Karpas-422 (cell line): ENCODE measurements at regions not wholly inside any gene's neighbourhood (a gene's known extent, or its start where the extent isn't known, plus 50 kb on each side); places are given as distances from the start of the nearest gene placed in this dataset.

ENCODE experiments used
- DNase-seq: peaks from one replicate; pipeline ENCODE4 v3.0.0-alpha.2; 2015
- H2AFZ ChIP-seq: fragments of 200-600 bp; sonication (generic); 2 replicates; pipeline ENCODE4 v1.6.1; 2014; ENCODE audit warnings: antibody characterized with exemption, low read length, mixed read lengths
- H3K27ac ChIP-seq: fragments of 200-600 bp; sonication (generic); 2 replicates; pipeline ENCODE4 v1.5.1; 2014; ENCODE audit warnings: mild to moderate bottlenecking, low read length, moderate library complexity
- H3K27me3 ChIP-seq: fragments of 200-600 bp; sonication (generic); 2 replicates; pipeline ENCODE4 v1.6.1; 2014; ENCODE audit warnings: low read length, mixed read lengths
- H3K36me3 ChIP-seq: fragments of 200-600 bp; sonication (generic); 2 replicates; pipeline ENCODE4 v1.6.1; 2014; ENCODE audit warnings: low read length, mixed read lengths; ENCODE audit not compliant: insufficient read depth
- H3K4me1 ChIP-seq: fragments of 200-600 bp; sonication (generic); 2 replicates; pipeline ENCODE4 v1.6.1; 2014; ENCODE audit warnings: mild to moderate bottlenecking, low read length, mixed read lengths
- H3K4me2 ChIP-seq: fragments of 200-600 bp; sonication (generic); 2 replicates; pipeline ENCODE4 v1.6.1; 2014; ENCODE audit warnings: low read length, low read depth, mild to moderate bottlenecking; ENCODE audit not compliant: poor library complexity, severe bottlenecking
- H3K4me3 ChIP-seq: fragments of 200-600 bp; sonication (generic); 2 replicates; pipeline ENCODE4 v1.5.1; 2014; ENCODE audit warnings: mild to moderate bottlenecking, antibody characterized with exemption, low read length, mixed read lengths
- H3K79me2 ChIP-seq: fragments of 200-600 bp; sonication (generic); 2 replicates; pipeline ENCODE4 v1.6.1; 2014; ENCODE audit warnings: mild to moderate bottlenecking, low read length, mixed read lengths
- H3K9ac ChIP-seq: fragments of 200-600 bp; sonication (generic); 2 replicates; pipeline ENCODE4 v1.6.0; 2014; ENCODE audit warnings: low read length
- H3K9me2 ChIP-seq: fragments of 200-600 bp; sonication (generic), shearing (Covaris generic); replicated peaks from 2 replicates; pipeline ENCODE4 v1.6.0; 2014; ENCODE audit warnings: mild to moderate bottlenecking, low read length, moderate library complexity; ENCODE audit not compliant: insufficient read depth
- H3K9me3 ChIP-seq: fragments of 300-700, 200-600 bp; sonication (generic); 2 replicates; pipeline ENCODE4 v1.6.1; 2014; ENCODE audit warnings: low read length, mixed read lengths
- H4K20me1 ChIP-seq: fragments of 200-600 bp; sonication (generic); 2 replicates; pipeline ENCODE4 v1.6.1; 2014; ENCODE audit warnings: mild to moderate bottlenecking, antibody characterized with exemption, low read length, low read depth; ENCODE audit not compliant: insufficient read depth

DNA sequence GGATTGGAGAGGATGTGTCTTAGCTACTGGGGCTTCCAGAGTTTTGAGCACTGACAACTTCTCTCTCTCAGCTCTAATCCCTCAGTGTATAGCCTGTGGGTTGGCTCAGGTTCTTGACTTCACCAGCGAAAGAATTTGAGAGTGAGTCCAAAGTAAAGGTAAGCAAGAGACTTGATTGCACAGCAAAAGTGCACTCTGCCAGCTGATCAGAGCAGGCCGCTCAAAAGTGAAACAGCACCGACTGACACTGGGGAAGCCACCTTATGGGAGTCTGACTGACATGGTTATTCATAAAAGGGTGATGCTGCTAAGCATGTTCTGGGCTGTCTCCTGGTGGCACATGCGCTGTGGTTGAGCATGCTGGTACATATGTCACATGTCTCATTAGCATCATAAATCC lies 389.5 kb downstream of the CBLN4 start:
- Histone ChIP-seq H4K20me1 (no peaks in the 10 kb centered on the region), H3K4me3 (no peak overlapping the region), H3K4me2 (no peak overlapping the region), H3K9me2 (no peaks in the 10 kb centered on the region), H3K79me2 (no peaks in the 10 kb centered on the region), H3K27ac (no peak overlapping the region), H3K36me3 (no peaks in the 10 kb centered on the region), H3K9me3 (peaks cover 20% of the 10 kb centered on the region), H3K9ac (no peak overlapping the region), H2AFZ (no peak overlapping the region), H3K27me3 (no peaks in the 10 kb centered on the region), H3K4me1 (no peaks in the 10 kb centered on the region)
- DNase-seq, result no peak

DNA sequence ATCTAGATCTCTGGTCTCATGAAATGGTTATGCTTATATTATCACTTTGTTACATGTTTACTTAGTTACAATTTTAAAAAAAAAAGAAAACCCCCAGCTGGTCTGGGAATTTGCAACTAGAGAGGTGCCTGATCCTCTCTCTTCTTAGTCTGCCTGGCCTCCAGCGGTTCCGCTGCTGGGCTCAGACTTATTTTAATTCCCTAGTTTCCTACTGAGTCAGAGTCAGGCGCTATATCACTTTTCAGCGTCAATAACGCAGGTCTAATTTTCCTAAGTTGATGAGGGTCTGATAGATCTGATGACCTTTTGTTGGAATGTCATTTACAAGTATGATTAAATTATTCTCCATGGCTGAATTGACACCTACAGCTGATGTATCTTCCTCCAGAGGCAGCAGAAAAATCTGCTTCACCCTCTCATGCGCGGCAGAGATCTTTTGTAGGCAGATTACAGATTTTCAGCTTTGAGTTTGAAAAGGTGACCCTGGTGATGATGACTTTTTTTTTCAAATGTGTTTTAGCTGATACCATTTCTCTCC lies 391.0 kb downstream of the CBLN4 start:
- Histone ChIP-seq H3K9ac (no peak overlapping the region), H3K9me2 (no peaks in the 10 kb centered on the region), H3K36me3 (no peaks in the 10 kb centered on the region), H3K4me2 (no peak overlapping the region), H3K27me3 (no peaks in the 10 kb centered on the region), H3K9me3 (peaks cover 13% of the 10 kb centered on the region), H4K20me1 (no peaks in the 10 kb centered on the region), H2AFZ (no peak overlapping the region), H3K27ac (no peak overlapping the region), H3K79me2 (no peaks in the 10 kb centered on the region), H3K4me3 (no peak overlapping the region), H3K4me1 (no peaks in the 10 kb centered on the region)
- no peak for DNase-seq

DNA sequence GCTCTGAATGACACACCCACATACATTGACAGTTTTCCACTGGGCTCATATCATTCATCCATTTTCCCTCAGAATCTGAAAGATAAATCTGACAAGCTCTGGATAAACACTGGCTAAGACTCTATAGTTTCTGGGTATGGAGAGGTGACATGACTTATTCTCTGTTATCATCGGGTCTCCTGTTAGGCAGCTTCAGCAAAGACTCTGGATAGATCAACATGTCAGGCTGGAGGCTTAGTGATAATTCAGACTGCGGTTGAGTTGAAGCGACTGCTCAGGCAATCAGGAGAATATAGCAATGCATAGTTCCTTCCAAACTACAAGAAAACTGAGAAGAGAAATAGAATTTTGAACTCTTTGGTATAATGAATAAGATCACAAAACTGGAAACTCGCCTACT lies 394.6 kb downstream of the CBLN4 start:
- Histone ChIP-seq H3K4me1 (no peaks in the 10 kb centered on the region), H3K27ac (no peak overlapping the region), H3K4me3 (no peak overlapping the region), H3K27me3 (no peaks in the 10 kb centered on the region), H3K79me2 (no peaks in the 10 kb centered on the region), H3K9me2 (no peaks in the 10 kb centered on the region), H3K36me3 (no peaks in the 10 kb centered on the region), H3K4me2 (no peak overlapping the region), H4K20me1 (no peaks in the 10 kb centered on the region), H3K9ac (no peak overlapping the region), H2AFZ (no peak overlapping the region), H3K9me3 (peaks cover 21% of the 10 kb centered on the region)
- DNase-seq, result no peak

DNA sequence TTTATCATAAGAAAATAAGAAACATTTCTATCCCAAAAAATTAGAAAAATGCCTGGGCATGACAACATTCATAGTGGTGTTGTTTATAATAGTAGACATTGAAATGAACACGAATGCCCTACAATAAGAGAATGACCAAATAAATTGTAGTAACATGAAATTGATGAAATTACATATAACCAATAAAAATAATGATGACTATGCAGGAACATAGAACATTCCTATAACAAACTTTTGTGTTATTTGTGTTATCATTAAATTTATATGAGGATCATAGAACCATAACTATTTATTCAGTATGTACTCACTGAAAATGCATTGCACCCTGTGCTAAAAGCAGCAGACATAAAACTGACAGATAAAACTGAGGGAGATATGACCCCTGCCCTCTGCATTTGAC lies 399.7 kb downstream of the CBLN4 start:
- Histone ChIP-seq H3K9me3 (peaks cover 16% of the 10 kb centered on the region), H3K4me2 (no peak overlapping the region), H3K4me3 (no peak overlapping the region), H3K79me2 (no peaks in the 10 kb centered on the region), H3K9me2 (no peaks in the 10 kb centered on the region), H3K36me3 (no peaks in the 10 kb centered on the region), H4K20me1 (no peaks in the 10 kb centered on the region), H3K9ac (no peak overlapping the region), H3K4me1 (no peaks in the 10 kb centered on the region), H2AFZ (no peak overlapping the region), H3K27me3 (no peaks in the 10 kb centered on the region), H3K27ac (no peak overlapping the region)
- DNase-seq, result no peak

GRCh38 chr20:55597526-55597925 lies 407.8 kb downstream of the CBLN4 start:
- Histone ChIP-seq H3K4me3 (no peak overlapping the region), H3K4me2 (no peak overlapping the region), H3K27ac (no peak overlapping the region), H3K27me3 (no peaks in the 10 kb centered on the region), H3K4me1 (no peaks in the 10 kb centered on the region), H4K20me1 (no peaks in the 10 kb centered on the region), H3K9me3 (peaks cover 21% of the 10 kb centered on the region), H3K36me3 (no peaks in the 10 kb centered on the region), H3K9me2 (no peaks in the 10 kb centered on the region), H3K79me2 (no peaks in the 10 kb centered on the region), H2AFZ (no peak overlapping the region), H3K9ac (no peak overlapping the region)
- DNase-seq, result no peak

DNA sequence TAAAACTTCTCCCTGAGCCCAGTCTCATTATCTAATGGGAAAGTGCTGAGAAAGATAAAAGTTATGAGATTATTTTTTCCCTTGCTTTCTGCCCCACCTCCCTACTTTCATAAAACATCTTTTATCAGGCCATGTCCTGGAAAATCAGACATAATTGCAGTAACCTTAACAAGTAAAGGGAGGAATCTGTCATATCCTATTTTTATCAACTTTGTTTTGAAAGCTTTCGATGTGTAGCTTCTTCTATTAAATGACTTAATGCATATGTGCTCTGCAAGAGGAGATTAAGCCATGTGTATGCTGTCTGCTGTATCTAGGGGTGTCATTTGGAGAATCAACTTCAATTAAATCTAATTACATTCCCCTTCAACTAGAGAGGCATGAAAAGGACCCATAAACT lies 408.9 kb downstream of the CBLN4 start:
- DNase-seq, result no peak
- H3K27ac ChIP-seq, result no peak overlapping the region
- H3K79me2 ChIP-seq, result no peaks in the 10 kb centered on the region
- H3K27me3 ChIP-seq, result no peaks in the 10 kb centered on the region
- H3K9me2 ChIP-seq, result no peaks in the 10 kb centered on the region
- no peak overlapping the region for H3K4me2 ChIP-seq
- no peaks in the 10 kb centered on the region for H3K4me1 ChIP-seq
- no peak overlapping the region for H2AFZ ChIP-seq
- H3K9ac ChIP-seq, result no peak overlapping the region
- no peaks in the 10 kb centered on the region for H4K20me1 ChIP-seq
- peaks cover 20% of the 10 kb centered on the region for H3K9me3 ChIP-seq
- no peaks in the 10 kb centered on the region for H3K36me3 ChIP-seq
- no peak overlapping the region for H3K4me3 ChIP-seq

DNA sequence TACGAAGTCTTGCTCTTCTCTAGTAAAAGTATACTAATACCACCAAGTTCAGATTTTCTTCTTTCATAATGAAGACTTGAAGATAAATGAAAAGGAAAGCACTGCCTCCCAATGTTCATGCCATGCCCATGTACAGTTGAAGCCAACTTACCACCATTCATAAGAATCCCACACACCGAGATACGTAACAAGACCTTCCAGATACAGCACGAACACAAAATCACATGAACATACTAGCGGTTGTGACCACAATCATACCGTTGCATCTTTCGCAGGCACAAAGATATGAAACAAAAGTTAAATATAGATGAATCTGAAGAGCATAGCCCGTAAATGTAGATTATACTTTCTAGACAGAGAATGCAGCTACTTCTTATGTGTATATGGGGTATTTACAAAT lies 412.5 kb downstream of the CBLN4 start:
- Histone ChIP-seq H3K4me2 (no peak overlapping the region), H3K9me2 (no peaks in the 10 kb centered on the region), H2AFZ (no peak overlapping the region), H3K36me3 (no peaks in the 10 kb centered on the region), H4K20me1 (no peaks in the 10 kb centered on the region), H3K27ac (no peak overlapping the region), H3K79me2 (no peaks in the 10 kb centered on the region), H3K4me3 (no peak overlapping the region), H3K9me3 (peaks cover 17% of the 10 kb centered on the region; the same call in 1 of the 2 replicates), H3K27me3 (no peaks in the 10 kb centered on the region), H3K4me1 (no peaks in the 10 kb centered on the region), H3K9ac (no peak overlapping the region)
- DNase-seq, result no peak

- Histone ChIP-seq H4K20me1 (no peaks in the 10 kb centered on the region), H3K27ac (no peak overlapping the region), H3K9ac (no peak overlapping the region), H3K9me3 (peaks cover 19% of the 10 kb centered on the region), H3K79me2 (no peaks in the 10 kb centered on the region), H3K4me2 (no peak overlapping the region), H3K9me2 (no peaks in the 10 kb centered on the region), H2AFZ (no peak overlapping the region), H3K27me3 (no peaks in the 10 kb centered on the region), H3K4me3 (no peak overlapping the region), H3K36me3 (no peaks in the 10 kb centered on the region), H3K4me1 (no peaks in the 10 kb centered on the region)
- DNase-seq, result no peak
Measured at GRCh38 chr20:55586610-55587009, 418.7 kb downstream of the CBLN4 start.

- Histone ChIP-seq H3K4me1 (no peaks in the 10 kb centered on the region), H3K79me2 (no peaks in the 10 kb centered on the region), H3K27ac (no peak overlapping the region), H3K36me3 (no peaks in the 10 kb centered on the region), H3K4me3 (no peak overlapping the region), H3K9ac (no peak overlapping the region), H3K27me3 (no peaks in the 10 kb centered on the region), H2AFZ (no peak overlapping the region), H3K9me3 (peaks cover 19% of the 10 kb centered on the region), H3K9me2 (no peaks in the 10 kb centered on the region), H4K20me1 (no peaks in the 10 kb centered on the region), H3K4me2 (no peak overlapping the region)
- DNase-seq, result no peak
Measured at GRCh38 chr20:55584964-55585363, 420.4 kb downstream of the CBLN4 start.
